GM12864 (cell line): ENCODE measurements at regions not wholly inside any gene's neighbourhood (a gene's known extent, or its start where the extent isn't known, plus 50 kb on each side); places are given as distances from the start of the nearest gene placed in this dataset.

Experiments used
- DNase-seq: peaks from one replicate; pipeline ENCODE4 v3.0.0-alpha.2; 2011; ENCODE audit warnings: low read depth
- H3K4me3 ChIP-seq: 2 replicates; pipeline ENCODE4 v1.5.1; 2011; ENCODE audit warnings: mild to moderate bottlenecking, low read depth, low read length, control low read depth
- TF ChIP-seq, protein P1 (sequence below): IDR thresholded peaks from 2 replicates; pipeline ENCODE4 v1.5.1; 2011; ENCODE audit warnings: low read depth, mild to moderate bottlenecking, moderate library complexity, low read length, control low read depth, inconsistent platforms; ENCODE audit errors: missing control alignments

- no peak for DNase-seq
- TF ChIP-seq, protein P1, sequence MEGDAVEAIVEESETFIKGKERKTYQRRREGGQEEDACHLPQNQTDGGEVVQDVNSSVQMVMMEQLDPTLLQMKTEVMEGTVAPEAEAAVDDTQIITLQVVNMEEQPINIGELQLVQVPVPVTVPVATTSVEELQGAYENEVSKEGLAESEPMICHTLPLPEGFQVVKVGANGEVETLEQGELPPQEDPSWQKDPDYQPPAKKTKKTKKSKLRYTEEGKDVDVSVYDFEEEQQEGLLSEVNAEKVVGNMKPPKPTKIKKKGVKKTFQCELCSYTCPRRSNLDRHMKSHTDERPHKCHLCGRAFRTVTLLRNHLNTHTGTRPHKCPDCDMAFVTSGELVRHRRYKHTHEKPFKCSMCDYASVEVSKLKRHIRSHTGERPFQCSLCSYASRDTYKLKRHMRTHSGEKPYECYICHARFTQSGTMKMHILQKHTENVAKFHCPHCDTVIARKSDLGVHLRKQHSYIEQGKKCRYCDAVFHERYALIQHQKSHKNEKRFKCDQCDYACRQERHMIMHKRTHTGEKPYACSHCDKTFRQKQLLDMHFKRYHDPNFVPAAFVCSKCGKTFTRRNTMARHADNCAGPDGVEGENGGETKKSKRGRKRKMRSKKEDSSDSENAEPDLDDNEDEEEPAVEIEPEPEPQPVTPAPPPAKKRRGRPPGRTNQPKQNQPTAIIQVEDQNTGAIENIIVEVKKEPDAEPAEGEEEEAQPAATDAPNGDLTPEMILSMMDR, result no peak
- no peak overlapping the region for H3K4me3 ChIP-seq
Measured at GRCh38 chr13:30816736-30817135, 81.4 kb downstream of the ALOX5AP start.

- H3K4me3 ChIP-seq, result no peak overlapping the region
- DNase-seq, result no peak
- TF ChIP-seq, protein P1, result no peak
Measured at GRCh38 chr13:30818323-30818960, 83.1 kb downstream of the ALOX5AP start.

DNA sequence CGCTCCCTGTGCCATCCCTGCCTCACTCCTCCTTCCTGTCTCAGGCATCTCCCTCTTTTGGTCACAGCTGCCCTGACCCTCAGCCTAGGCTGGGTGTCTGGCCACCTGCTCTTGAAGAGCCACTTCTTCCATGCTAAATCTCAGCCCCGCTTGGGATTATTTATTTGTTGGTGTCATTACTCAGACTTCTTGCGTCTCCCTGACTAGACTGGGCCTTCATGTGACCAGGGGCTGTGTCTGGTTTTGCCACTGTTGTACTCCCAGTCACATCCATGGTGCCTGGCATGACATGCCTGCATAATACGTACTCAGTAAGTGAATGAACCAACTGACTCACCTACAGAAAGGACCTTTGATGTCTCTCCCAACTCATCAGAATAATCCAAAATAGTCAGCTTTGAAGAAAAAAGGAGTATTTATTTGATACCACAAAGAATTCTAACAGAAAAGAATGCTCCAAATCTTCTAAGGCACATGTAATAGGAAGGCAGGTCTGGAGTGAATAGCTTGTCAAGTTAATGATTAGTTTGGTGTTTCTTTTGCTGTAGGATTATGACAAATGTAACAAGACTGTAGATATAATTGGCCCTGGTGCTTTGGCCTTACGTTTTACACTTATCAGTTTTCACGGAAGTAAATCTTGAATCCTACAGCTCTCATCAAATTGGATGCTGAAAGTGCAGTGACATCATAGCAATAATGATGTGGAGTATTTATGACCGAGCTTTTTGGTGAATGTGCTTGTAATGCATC, 84.0 kb downstream of the ALOX5AP start:
- DNase-seq, result no peak
- TF ChIP-seq, protein P1, result no peak
- no peak overlapping the region for H3K4me3 ChIP-seq

DNA sequence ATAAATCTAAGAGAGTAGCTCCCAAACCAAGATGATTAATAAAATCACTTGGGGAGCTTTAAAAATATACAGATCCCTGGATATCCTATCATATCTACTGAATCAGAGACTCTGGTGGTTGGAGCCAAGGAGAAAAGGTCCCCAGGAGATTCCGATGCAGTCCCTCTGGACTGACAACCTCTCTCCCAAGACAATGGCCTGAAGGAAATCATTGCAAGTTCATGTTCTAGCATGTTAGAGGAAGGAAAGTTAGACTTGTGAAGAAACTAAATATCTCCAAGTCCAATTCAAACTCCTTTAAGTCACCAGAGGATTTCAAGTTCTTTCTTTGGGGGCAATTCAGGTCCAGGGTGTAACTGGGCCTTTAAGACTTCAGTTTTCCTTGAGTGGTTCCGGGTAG, 84.7 kb upstream of the MEDAG start:
- TF ChIP-seq, protein P1, result no peak
- H3K4me3 ChIP-seq, result no peak overlapping the region
- no peak for DNase-seq

- H3K4me3 ChIP-seq, result no peak overlapping the region
- TF ChIP-seq, protein P1, result no peak
- DNase-seq, result no peak
Measured at GRCh38 chr13:30824651-30825050, 81.4 kb upstream of the MEDAG start.

DNA sequence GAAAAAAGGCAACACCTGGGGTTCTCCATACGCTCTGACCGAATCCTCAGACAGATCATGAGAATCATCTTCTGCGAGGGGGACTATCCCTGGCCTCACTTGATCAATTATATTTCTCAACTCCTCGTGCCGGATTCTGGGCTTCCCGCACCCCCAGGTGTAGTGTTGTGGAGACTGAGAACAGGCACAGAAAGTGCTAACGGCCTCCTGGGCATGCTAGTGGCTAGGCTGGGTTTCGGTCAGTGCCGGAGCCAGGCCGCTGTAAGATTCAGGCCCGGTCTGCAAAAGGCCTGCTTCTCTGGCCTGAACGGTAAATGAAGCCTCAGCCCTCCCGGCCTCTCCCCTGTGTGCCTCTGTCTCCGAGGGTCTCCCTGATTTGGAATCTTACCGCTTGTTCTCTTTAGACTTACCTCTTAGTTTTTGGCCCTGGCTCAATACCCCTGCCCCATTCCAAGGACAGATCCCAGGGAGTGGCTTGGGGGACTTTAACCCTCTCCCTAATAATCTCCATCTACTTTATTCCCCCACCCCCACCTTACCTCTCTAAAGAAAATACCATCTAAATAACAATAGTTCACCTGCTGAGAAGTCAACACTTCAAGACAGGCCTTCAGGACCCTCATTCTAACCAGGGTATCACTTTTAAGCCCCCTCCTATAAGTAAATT, 79.0 kb upstream of the MEDAG start:
- no peak for DNase-seq
- TF ChIP-seq, protein P1, result no peak
- no peak overlapping the region for H3K4me3 ChIP-seq
